ENCODE measurements at regions not wholly inside any gene's neighbourhood (a gene's known extent, or its start where the extent isn't known, plus 50 kb on each side); places are given as distances from the start of the nearest gene placed in this dataset.
"Not testable (repeated sequence)": the region's sequence is repeated elsewhere in the genome, so short reads cannot be mapped to it uniquely, and the experiment has no call there.

- DNase-seq (ENCODE audit: low read depth); H3K27me3 ChIP-seq (ENCODE audit: control insufficient read depth, insufficient read depth, low read length); H3K4me3 ChIP-seq (ENCODE audit: low read depth, low read length); H3K36me3 ChIP-seq (ENCODE audit: control insufficient read depth, insufficient read depth, low read length): not testable (repeated sequence)
Observed at GRCh38 chr2:89154247-89154682, 462.8 kb downstream of the RPIA start.

GRCh38 chr2:89160306-89160705 lies 468.8 kb downstream of the RPIA start:
- DNase-seq (ENCODE audit: low read depth); H3K27me3 ChIP-seq (ENCODE audit: control insufficient read depth, insufficient read depth, low read length); H3K4me3 ChIP-seq (ENCODE audit: low read depth, low read length); H3K36me3 ChIP-seq (ENCODE audit: control insufficient read depth, insufficient read depth, low read length): not testable (repeated sequence)

GRCh38 chr2:89161626-89162025 lies 470.2 kb downstream of the RPIA start:
- H3K27me3 ChIP-seq (ENCODE audit: control insufficient read depth, insufficient read depth, low read length); DNase-seq (ENCODE audit: low read depth); H3K4me3 ChIP-seq (ENCODE audit: low read depth, low read length); H3K36me3 ChIP-seq (ENCODE audit: control insufficient read depth, insufficient read depth, low read length): not testable (repeated sequence)

- H3K36me3 ChIP-seq (ENCODE audit: control insufficient read depth, insufficient read depth, low read length); DNase-seq (ENCODE audit: low read depth); H3K4me3 ChIP-seq (ENCODE audit: low read depth, low read length); H3K27me3 ChIP-seq (ENCODE audit: control insufficient read depth, insufficient read depth, low read length): not testable (repeated sequence)
Observed at GRCh38 chr2:89170506-89171173, 479.2 kb downstream of the RPIA start.

GRCh38 chr2:89171174-89171519 lies 479.7 kb downstream of the RPIA start:
- not testable (repeated sequence) for H3K27me3 ChIP-seq (ENCODE audit: control insufficient read depth, insufficient read depth, low read length); DNase-seq (ENCODE audit: low read depth); H3K36me3 ChIP-seq (ENCODE audit: control insufficient read depth, insufficient read depth, low read length); H3K4me3 ChIP-seq (ENCODE audit: low read depth, low read length)

- H3K36me3 ChIP-seq (ENCODE audit: control insufficient read depth, insufficient read depth, low read length); H3K27me3 ChIP-seq (ENCODE audit: control insufficient read depth, insufficient read depth, low read length); H3K4me3 ChIP-seq (ENCODE audit: low read depth, low read length); DNase-seq (ENCODE audit: low read depth): not testable (repeated sequence)
Observed at GRCh38 chr2:89177004-89177403, 485.5 kb downstream of the RPIA start.

GRCh38 chr2:89182221-89182620 lies 490.7 kb downstream of the RPIA start:
- H3K27me3 ChIP-seq (ENCODE audit: control insufficient read depth, insufficient read depth, low read length); H3K36me3 ChIP-seq (ENCODE audit: control insufficient read depth, insufficient read depth, low read length); H3K4me3 ChIP-seq (ENCODE audit: low read depth, low read length); DNase-seq (ENCODE audit: low read depth): not testable (repeated sequence)

GRCh38 chr2:89184746-89185145 lies 493.3 kb downstream of the RPIA start:
- not testable (repeated sequence) for H3K4me3 ChIP-seq (ENCODE audit: low read depth, low read length); DNase-seq (ENCODE audit: low read depth); H3K27me3 ChIP-seq (ENCODE audit: control insufficient read depth, insufficient read depth, low read length); H3K36me3 ChIP-seq (ENCODE audit: control insufficient read depth, insufficient read depth, low read length)

GRCh38 chr2:89195636-89196251 lies 504.3 kb downstream of the RPIA start:
- not testable (repeated sequence) for DNase-seq (ENCODE audit: low read depth); H3K27me3 ChIP-seq (ENCODE audit: control insufficient read depth, insufficient read depth, low read length); H3K36me3 ChIP-seq (ENCODE audit: control insufficient read depth, insufficient read depth, low read length); H3K4me3 ChIP-seq (ENCODE audit: low read depth, low read length)

GRCh38 chr2:89196719-89197118 lies 505.2 kb downstream of the RPIA start:
- H3K27me3 ChIP-seq (ENCODE audit: control insufficient read depth, insufficient read depth, low read length); DNase-seq (ENCODE audit: low read depth); H3K36me3 ChIP-seq (ENCODE audit: control insufficient read depth, insufficient read depth, low read length): not testable (repeated sequence)

GRCh38 chr2:89198026-89198425 lies 506.6 kb downstream of the RPIA start:
- H3K27me3 ChIP-seq (ENCODE audit: control insufficient read depth, insufficient read depth, low read length); DNase-seq (ENCODE audit: low read depth); H3K36me3 ChIP-seq (ENCODE audit: control insufficient read depth, insufficient read depth, low read length); H3K4me3 ChIP-seq (ENCODE audit: low read depth, low read length): not testable (repeated sequence)

More at GRCh38 chr2:89196719-89197118, 505.2 kb downstream of the RPIA start:
- not testable (repeated sequence) for H3K4me3 ChIP-seq (ENCODE audit: low read depth, low read length)

GRCh38 chr2:89199453-89200246 lies 508.2 kb downstream of the RPIA start:
- not testable (repeated sequence) for DNase-seq (ENCODE audit: low read depth)

GRCh38 chr2:89200247-89200527 lies 508.7 kb downstream of the RPIA start:
- H3K4me3 ChIP-seq (ENCODE audit: low read depth, low read length); DNase-seq (ENCODE audit: low read depth); H3K27me3 ChIP-seq (ENCODE audit: control insufficient read depth, insufficient read depth, low read length); H3K36me3 ChIP-seq (ENCODE audit: control insufficient read depth, insufficient read depth, low read length): not testable (repeated sequence)

More at GRCh38 chr2:89199453-89200246, 508.2 kb downstream of the RPIA start:
- H3K27me3 ChIP-seq (ENCODE audit: control insufficient read depth, insufficient read depth, low read length); H3K4me3 ChIP-seq (ENCODE audit: low read depth, low read length); H3K36me3 ChIP-seq (ENCODE audit: control insufficient read depth, insufficient read depth, low read length): not testable (repeated sequence)

GRCh38 chr2:89202518-89202917 lies 511.0 kb downstream of the RPIA start:
- not testable (repeated sequence) for H3K36me3 ChIP-seq (ENCODE audit: control insufficient read depth, insufficient read depth, low read length); DNase-seq (ENCODE audit: low read depth)

More at GRCh38 chr2:89202518-89202917, 511.0 kb downstream of the RPIA start:
- not testable (repeated sequence) for H3K4me3 ChIP-seq (ENCODE audit: low read depth, low read length); H3K27me3 ChIP-seq (ENCODE audit: control insufficient read depth, insufficient read depth, low read length)

Data from kidney epithelial cell (primary cell).